HG03135 (cell line): ENCODE measurements at regions not wholly inside any gene's neighbourhood (a gene's known extent, or its start where the extent isn't known, plus 50 kb on each side); places are given as distances from the start of the nearest gene placed in this dataset.

Experiments
- ATAC-seq: cut with Tn5 transposase; IDR thresholded peaks from one replicate; pipeline ENCODE4 v1.9.1; 2021; ENCODE audit warnings: mild to moderate bottlenecking, moderate library complexity; ENCODE audit not compliant: unreplicated experiment

GRCh38 chr12:85669911-85670310, 166.3 kb downstream of the RASSF9 start:
- ATAC-seq, result no peak

- ATAC-seq, result no peak
Measured at GRCh38 chr12:85672436-85672835, 163.8 kb downstream of the RASSF9 start.

GRCh38 chr12:85673921-85674420, 162.2 kb downstream of the RASSF9 start:
- ATAC-seq, result no peak

GRCh38 chr12:85676816-85677749, 159.1 kb downstream of the RASSF9 start:
- no peak for ATAC-seq

- no peak for ATAC-seq
Measured at GRCh38 chr12:85679296-85679695, 156.9 kb downstream of the RASSF9 start.

- ATAC-seq, result no peak
Measured at GRCh38 chr12:85680881-85681280, 155.3 kb downstream of the RASSF9 start.

- ATAC-seq, result no peak
Measured at GRCh38 chr12:85681333-85681732, 154.9 kb downstream of the RASSF9 start.

GRCh38 chr12:85683051-85683450, 153.2 kb downstream of the RASSF9 start:
- no peak for ATAC-seq

- ATAC-seq, result no peak
Measured at GRCh38 chr12:85688837-85689236, 147.4 kb downstream of the RASSF9 start.

- no peak for ATAC-seq
Measured at GRCh38 chr12:85690146-85690545, 146.1 kb downstream of the RASSF9 start.

GRCh38 chr12:85693093-85693665, 143.0 kb downstream of the RASSF9 start:
- no peak for ATAC-seq

GRCh38 chr12:85695097-85695715, 141.0 kb downstream of the RASSF9 start:
- no peak for ATAC-seq

- ATAC-seq, result no peak
Measured at GRCh38 chr12:85697003-85697402, 139.2 kb downstream of the RASSF9 start.

- no peak for ATAC-seq
Measured at GRCh38 chr12:85698937-85699336, 137.3 kb downstream of the RASSF9 start.

- no peak for ATAC-seq
Measured at GRCh38 chr12:85708775-85709174, 127.4 kb downstream of the RASSF9 start.

- no peak for ATAC-seq
Measured at GRCh38 chr12:85711735-85712390, 124.3 kb downstream of the RASSF9 start.

- ATAC-seq, result no peak
Measured at GRCh38 chr12:85713373-85713772, 122.8 kb downstream of the RASSF9 start.

GRCh38 chr12:85714425-85714824, 121.8 kb downstream of the RASSF9 start:
- no peak for ATAC-seq

GRCh38 chr12:85720308-85721033, 115.7 kb downstream of the RASSF9 start:
- ATAC-seq, result no peak

GRCh38 chr12:85725991-85726390, 110.2 kb downstream of the RASSF9 start:
- no peak for ATAC-seq
